Activated B cell treated with CpG ODN at 0.5 μM for 24 hours (primary cell): ENCODE measurements at regions not wholly inside any gene's neighbourhood (a gene's known extent, or its start where the extent isn't known, plus 50 kb on each side); places are given as distances from the start of the nearest gene placed in this dataset.

Experiments used
- ATAC-seq: fragments of 200-7000 bp; cut with Tn5 transposase; one replicate; pipeline ENCODE4 v1.10.0; 2021; ENCODE audit warnings: low read depth, mild to moderate bottlenecking, moderate library complexity
- CTCF ChIA-PET: fragments of 350-600 bp; sonication (Branson Sonifier 250); formaldehyde crosslinking; loops from one replicate; lab custom pipeline; 2021; ENCODE audit warnings: antibody characterized with exemption; lab: Charles Lee
- POLR2A ChIA-PET: fragments of 350-600 bp; sonication (Branson Sonifier 250); formaldehyde crosslinking; loops from one replicate; lab custom pipeline; 2021; ENCODE audit warnings: antibody characterized with exemption; lab: Charles Lee
- DNase-seq: peaks from one replicate; pipeline ENCODE4 v3.0.0; 2022
- H3K27ac Mint-ChIP-seq: one replicate; pipeline ENCODE4 v1.8.0; 2020; ENCODE audit warnings: mixed read lengths
- H3K27me3 Mint-ChIP-seq: one replicate; pipeline ENCODE4 v1.8.0; 2021; ENCODE audit warnings: mixed read lengths
- H3K36me3 Mint-ChIP-seq: one replicate; pipeline ENCODE4 v1.8.0; 2021; ENCODE audit warnings: low read depth, mixed read lengths
- H3K4me1 Mint-ChIP-seq: one replicate; pipeline ENCODE4 v1.8.0; 2021; ENCODE audit warnings: mixed read lengths
- H3K4me3 Mint-ChIP-seq: one replicate; pipeline ENCODE4 v1.8.0; 2020; ENCODE audit warnings: mild to moderate bottlenecking, mixed read lengths
- H3K9me3 Mint-ChIP-seq: one replicate; pipeline ENCODE4 v1.8.0; 2020; ENCODE audit warnings: mixed read lengths
- intact Hi-C: fragments of 100-400 bp; cut with micrococcal nuclease; formaldehyde crosslinking; loops from one replicate; pipeline ENCODE4 v1.15.1; 2024
- TF ChIP-seq, protein P1 (sequence below): fragments of 200-600 bp; IDR thresholded peaks from one replicate; pipeline ENCODE4 v1.8.0; 2022; ENCODE audit warnings: antibody characterized with exemption, mild to moderate bottlenecking

- H3K36me3 Mint-ChIP-seq = peaks cover 3% of the 10 kb centered on the region
- ChIA-PET CTCF (no interaction called here), POLR2A (no interaction called here)
- no peak for ATAC-seq
- no peak for DNase-seq
- H3K4me3 Mint-ChIP-seq = no peak overlapping the region
- no peaks in the 10 kb centered on the region for H3K27me3 Mint-ChIP-seq
- H3K9me3 Mint-ChIP-seq = peaks cover 23% of the 10 kb centered on the region
- H3K27ac Mint-ChIP-seq = no peak overlapping the region
- intact Hi-C loops = no loop called here
- TF ChIP-seq, protein P1, sequence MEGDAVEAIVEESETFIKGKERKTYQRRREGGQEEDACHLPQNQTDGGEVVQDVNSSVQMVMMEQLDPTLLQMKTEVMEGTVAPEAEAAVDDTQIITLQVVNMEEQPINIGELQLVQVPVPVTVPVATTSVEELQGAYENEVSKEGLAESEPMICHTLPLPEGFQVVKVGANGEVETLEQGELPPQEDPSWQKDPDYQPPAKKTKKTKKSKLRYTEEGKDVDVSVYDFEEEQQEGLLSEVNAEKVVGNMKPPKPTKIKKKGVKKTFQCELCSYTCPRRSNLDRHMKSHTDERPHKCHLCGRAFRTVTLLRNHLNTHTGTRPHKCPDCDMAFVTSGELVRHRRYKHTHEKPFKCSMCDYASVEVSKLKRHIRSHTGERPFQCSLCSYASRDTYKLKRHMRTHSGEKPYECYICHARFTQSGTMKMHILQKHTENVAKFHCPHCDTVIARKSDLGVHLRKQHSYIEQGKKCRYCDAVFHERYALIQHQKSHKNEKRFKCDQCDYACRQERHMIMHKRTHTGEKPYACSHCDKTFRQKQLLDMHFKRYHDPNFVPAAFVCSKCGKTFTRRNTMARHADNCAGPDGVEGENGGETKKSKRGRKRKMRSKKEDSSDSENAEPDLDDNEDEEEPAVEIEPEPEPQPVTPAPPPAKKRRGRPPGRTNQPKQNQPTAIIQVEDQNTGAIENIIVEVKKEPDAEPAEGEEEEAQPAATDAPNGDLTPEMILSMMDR = no peak
- H3K4me1 Mint-ChIP-seq = peaks cover 13% of the 10 kb centered on the region
Observed at GRCh38 chr3:4099607-4100006, 203.6 kb upstream of the SETMAR start.

DNA sequence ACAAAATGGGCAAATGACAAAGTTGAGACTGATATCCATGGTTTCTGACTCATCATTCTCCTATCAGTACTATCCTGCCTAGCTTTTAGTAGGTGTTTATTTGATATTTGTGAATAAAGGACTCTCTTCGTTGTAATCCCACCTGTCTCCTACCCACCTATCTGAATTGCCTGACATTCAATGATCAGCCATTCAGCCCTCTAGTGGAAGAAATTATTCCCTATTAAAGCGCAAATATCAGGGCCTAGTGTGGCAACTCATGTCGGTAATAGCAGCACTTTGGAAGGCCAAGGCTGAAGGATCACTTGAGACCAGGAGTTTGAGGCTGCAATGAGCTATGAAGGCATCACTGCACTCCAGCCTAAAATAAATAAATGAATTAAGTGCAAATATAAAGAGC is 195.7 kb upstream of the SETMAR start:
- H3K4me3 Mint-ChIP-seq = no peak overlapping the region
- no peaks in the 10 kb centered on the region for H3K36me3 Mint-ChIP-seq
- no peak overlapping the region for H3K27ac Mint-ChIP-seq
- TF ChIP-seq, protein P1 = no peak
- H3K9me3 Mint-ChIP-seq = peaks cover 9% of the 10 kb centered on the region
- no peaks in the 10 kb centered on the region for H3K27me3 Mint-ChIP-seq
- POLR2A ChIA-PET = no interaction called here
- CTCF ChIA-PET = no interaction called here
- ATAC-seq (no peak), DNase-seq (no peak)
- intact Hi-C loops = no loop called here
- no peaks in the 10 kb centered on the region for H3K4me1 Mint-ChIP-seq

DNA sequence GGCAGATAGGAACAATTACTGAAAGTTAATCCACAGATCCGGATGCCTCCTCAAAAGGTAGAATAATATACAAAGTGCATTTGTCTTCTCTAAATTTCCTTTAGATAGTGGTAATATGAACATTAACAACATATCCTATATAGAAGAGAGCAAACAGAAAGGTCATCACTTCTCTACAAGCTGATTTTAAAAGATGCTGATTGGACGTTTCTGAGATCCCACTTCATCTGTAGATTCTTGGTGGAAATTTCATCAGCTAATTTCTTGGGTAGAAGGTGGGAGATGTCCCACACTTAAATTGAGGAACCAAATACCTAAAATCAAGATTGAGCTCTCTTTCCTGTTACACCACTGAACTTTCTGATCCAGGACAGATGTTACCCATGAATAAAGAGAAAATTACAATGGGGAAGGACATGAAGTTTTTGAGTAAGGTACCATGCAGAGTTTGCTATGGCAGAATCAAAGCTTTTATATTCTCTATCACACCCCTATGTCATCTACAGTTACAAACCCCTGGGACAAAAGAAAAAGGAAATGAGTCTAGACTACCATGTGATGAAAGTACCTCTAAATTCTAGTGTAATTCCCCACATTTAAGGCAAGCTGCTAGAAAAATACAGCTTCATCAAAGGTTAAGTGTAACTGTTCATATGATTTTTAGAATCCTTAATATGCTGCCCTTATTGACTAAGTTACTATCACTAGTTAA is 189.2 kb upstream of the SETMAR start:
- Mint-ChIP-seq H3K4me1 (peaks cover 10% of the 10 kb centered on the region), H3K36me3 (no peaks in the 10 kb centered on the region)
- intact Hi-C loops = no loop called here

DNA sequence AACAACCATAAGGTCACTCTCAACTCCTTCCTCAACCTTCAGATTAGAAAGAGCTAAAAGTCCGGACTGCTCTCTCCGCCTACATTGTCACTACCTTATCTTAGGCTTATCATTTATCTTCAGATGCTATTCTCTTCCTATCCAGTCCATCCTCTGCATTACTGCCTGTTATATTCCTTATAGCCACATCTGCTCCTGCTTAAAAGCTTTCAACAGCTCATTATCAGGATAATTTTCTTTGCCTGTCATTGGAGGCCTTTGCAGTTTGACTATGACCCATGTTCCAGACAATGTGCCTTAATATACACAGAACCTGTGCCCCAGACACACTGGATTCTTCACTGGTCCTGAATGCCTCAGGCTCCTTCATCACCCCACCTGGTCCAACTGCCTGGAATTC is 184.1 kb upstream of the SETMAR start:
- POLR2A ChIA-PET = interaction anchor here (0.6 kb wide), 1 partner anchor 118 kb away, joined by 15 read pairs; no protein-coding TSS in a partner anchor
- intact Hi-C loops = no loop called here
- H3K36me3 Mint-ChIP-seq = no peaks in the 10 kb centered on the region
- peaks cover 4% of the 10 kb centered on the region for H3K4me1 Mint-ChIP-seq
- H3K27me3 Mint-ChIP-seq = no peaks in the 10 kb centered on the region
- no peak overlapping the region for H3K4me3 Mint-ChIP-seq
- CTCF ChIA-PET = no interaction called here
- H3K27ac Mint-ChIP-seq = no peak overlapping the region
- DNase-seq (no peak), ATAC-seq (no peak)
- TF ChIP-seq, protein P1 = no peak
- no peaks in the 10 kb centered on the region for H3K9me3 Mint-ChIP-seq

More for the DNA sequence above, 189.2 kb upstream of the SETMAR start:
- Mint-ChIP-seq H3K27me3 (no peaks in the 10 kb centered on the region), H3K27ac (no peak overlapping the region), H3K4me3 (no peak overlapping the region), H3K9me3 (no peaks in the 10 kb centered on the region)
- ATAC-seq (no peak), DNase-seq (no peak)
- TF ChIP-seq, protein P1 = no peak
- CTCF ChIA-PET = no interaction called here
- POLR2A ChIA-PET = no interaction called here

DNA sequence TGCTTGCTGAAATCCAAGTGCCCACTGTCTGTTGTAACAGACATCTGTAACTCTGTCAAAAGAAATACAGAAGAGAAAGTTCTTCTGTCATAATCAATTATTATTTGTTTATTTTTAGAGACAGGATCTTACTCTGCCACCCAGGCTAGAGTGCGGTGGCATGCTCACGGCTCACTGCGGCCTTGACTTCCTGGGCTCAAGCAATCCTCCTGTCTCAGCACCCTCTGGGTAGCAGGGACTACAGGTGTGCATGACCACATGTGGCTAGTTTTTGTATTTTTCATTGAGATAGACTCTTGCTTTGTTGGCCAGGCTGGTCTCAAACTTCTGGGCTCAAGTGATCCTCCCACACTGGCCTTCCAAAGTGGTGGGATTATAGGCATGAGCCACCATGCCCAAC is 177.6 kb upstream of the SETMAR start:
- CTCF ChIA-PET = no interaction called here
- intact Hi-C loops = no loop called here

More for the DNA sequence above, 177.6 kb upstream of the SETMAR start:
- Mint-ChIP-seq H3K27ac (no peak overlapping the region), H3K27me3 (no peaks in the 10 kb centered on the region), H3K4me3 (no peak overlapping the region), H3K4me1 (no peaks in the 10 kb centered on the region), H3K36me3 (peaks cover 3% of the 10 kb centered on the region), H3K9me3 (peaks cover 11% of the 10 kb centered on the region)
- DNase-seq (no peak), ATAC-seq (no peak)
- POLR2A ChIA-PET = no interaction called here
- TF ChIP-seq, protein P1 = no peak
